Esophagus muscularis mucosa (tissue), 4 donors: ENCODE measurements at regions not wholly inside any gene's neighbourhood (a gene's known extent, or its start where the extent isn't known, plus 50 kb on each side); places are given as distances from the start of the nearest gene placed in this dataset.

Experiments
- DNase-seq: peaks from one replicate; pipeline ENCODE4 v3.0.0-alpha.2; 2017; ENCODE audit errors: extremely low spot score
- H3K27ac ChIP-seq, 4 donors: fragments of 200-600 bp; sonication (generic); replicated peaks in 1 of 4; 1 replicate in 3 of 4; 2 replicates in 1 of 4; pipeline ENCODE4 v1.5.1; 2016 to 2019; ENCODE audit warnings: mild to moderate bottlenecking in 1 of 4
- H3K27me3 ChIP-seq, 4 donors: fragments of 200-600 bp; sonication (generic); one replicate each; pipeline versions ENCODE4 v1.5.1 to v1.6.0; 2016 to 2019
- H3K36me3 ChIP-seq, 4 donors: fragments of 200-600 bp; sonication (generic); one replicate each; pipeline ENCODE4 v1.5.1; 2016 to 2019
- H3K4me1 ChIP-seq, 4 donors: fragments of 200-600 bp; sonication (generic); one replicate each; pipeline ENCODE4 v1.5.1; 2016 to 2019
- H3K4me3 ChIP-seq, 4 donors: fragments of 200-600 bp; sonication (generic); 1 replicate in 2 of 4; 2 replicates in 2 of 4; pipeline ENCODE4 v1.5.1; 2016 to 2019; ENCODE audit warnings: mild to moderate bottlenecking in 4 of 4, moderate library complexity in 1 of 4
- H3K9me3 ChIP-seq, 4 donors: fragments of 200-600 bp; sonication (generic); 1 replicate in 3 of 4; 2 replicates in 1 of 4; pipeline ENCODE4 v1.5.1; 2016 to 2019
- CTCF ChIP-seq, 3 experiments: fragments of 200-600 bp in 2 of 3; fragments of 450-650 bp in 1 of 3; sonication (generic) in 2 of 3; IDR thresholded peaks; one replicate each; pipeline ENCODE4 v1.5.1; 2017 to 2019; ENCODE audit warnings: antibody characterized with exemption in 3 of 3, mild to moderate bottlenecking in 2 of 3, moderate library complexity in 1 of 3
- EP300 ChIP-seq: sonication (generic); formaldehyde crosslinking; IDR thresholded peaks from one replicate; pipeline ENCODE4 v1.6.1; 2017; ENCODE audit warnings: antibody characterized with exemption
- POLR2A ChIP-seq: fragments of 450-650 bp; IDR thresholded peaks from one replicate; pipeline ENCODE4 v1.6.1; 2017; ENCODE audit warnings: antibody characterized with exemption, moderate library complexity, mild to moderate bottlenecking, low read depth
- POLR2AphosphoS5 ChIP-seq, 2 donors: sonication (generic); formaldehyde crosslinking; IDR thresholded peaks; one replicate each; pipeline ENCODE4 v1.6.1; 2017; ENCODE audit warnings: antibody characterized with exemption in 2 of 2
- WGBS: methylation state at CpG from one replicate; pipeline ENCODE4 v1.1.5; 2018; 5-methylcytosine and 5-hydroxymethylcytosine counted together
- intact Hi-C: fragments of 100-400 bp; cut with DNase I; formaldehyde crosslinking; loops from one replicate; pipeline ENCODE4 v1.15.1; 2023

GRCh38 chr21:27582948-27583430 is 616.1 kb upstream of the ADAMTS5 start:
- intact Hi-C loops: no loop called here
- H3K27ac ChIP-seq: no peak overlapping the region
- H3K4me3 ChIP-seq: no peak overlapping the region
- H3K36me3 ChIP-seq: no peaks in the 10 kb centered on the region
- H3K4me1 ChIP-seq: no peaks in the 10 kb centered on the region
- no peaks in the 10 kb centered on the region for H3K27me3 ChIP-seq
- TF ChIP-seq POLR2A (no peak), EP300 (no peak), POLR2AphosphoS5 (IDR thresholded peaks at IDR 0.05) (no peak), CTCF (IDR thresholded peaks at IDR 0.05) (no peak)
- no peak for DNase-seq
- WGBS: 77% methylated on average over 3 of the region's 3 CpGs
- H3K9me3 ChIP-seq: no peaks in the 10 kb centered on the region

- intact Hi-C loops: no loop called here
- WGBS: 96% methylated on average over 2 of the region's 2 CpGs
- no peak overlapping the region for H3K27ac ChIP-seq
Observed at GRCh38 chr21:27582246-27582947, 615.5 kb upstream of the ADAMTS5 start.

GRCh38 chr21:27581168-27581567 is 614.3 kb upstream of the ADAMTS5 start:
- Histone ChIP-seq H3K4me3 (no peak overlapping the region), H3K4me1 (no peaks in the 10 kb centered on the region), H3K36me3 (no peaks in the 10 kb centered on the region), H3K27ac (no peak overlapping the region), H3K9me3 (no peaks in the 10 kb centered on the region), H3K27me3 (no peaks in the 10 kb centered on the region)
- WGBS: 89% methylated on average over 4 of the region's 4 CpGs
- no peak for DNase-seq
- TF ChIP-seq POLR2A: no peak
- TF ChIP-seq POLR2AphosphoS5 (IDR thresholded peaks at IDR 0.05): no peak
- no peak for TF ChIP-seq EP300
- TF ChIP-seq CTCF (IDR thresholded peaks at IDR 0.05): no peak
- intact Hi-C loops: no loop called here

More at GRCh38 chr21:27582246-27582947, 615.5 kb upstream of the ADAMTS5 start:
- TF ChIP-seq POLR2A (no peak), CTCF (IDR thresholded peaks at IDR 0.05) (no peak), POLR2AphosphoS5 (IDR thresholded peaks at IDR 0.05) (no peak), EP300 (no peak)
- Histone ChIP-seq H3K36me3 (no peaks in the 10 kb centered on the region), H3K4me3 (no peak overlapping the region), H3K9me3 (no peaks in the 10 kb centered on the region), H3K27me3 (no peaks in the 10 kb centered on the region), H3K4me1 (no peaks in the 10 kb centered on the region)
- DNase-seq: no peak

DNA sequence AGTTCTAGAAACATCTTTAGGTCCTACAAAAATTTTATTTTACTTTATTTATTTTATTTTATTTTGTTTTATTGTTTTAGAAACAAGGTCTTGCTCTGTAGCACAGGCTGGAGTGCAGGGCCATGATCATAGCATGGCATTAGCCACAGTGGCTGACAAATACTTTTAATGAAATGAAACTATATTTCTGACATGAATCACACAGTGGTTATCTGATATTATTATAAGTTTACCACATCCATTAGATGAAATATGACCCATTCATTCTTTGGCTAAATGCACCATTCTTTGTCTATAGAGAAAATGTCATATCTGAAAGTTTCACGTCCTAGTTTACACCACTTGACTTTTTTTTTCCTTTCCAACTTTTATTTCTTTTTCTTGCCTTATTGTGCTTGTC is 613.4 kb upstream of the ADAMTS5 start:
- no peak for DNase-seq
- H3K36me3 ChIP-seq: no peaks in the 10 kb centered on the region
- TF ChIP-seq POLR2AphosphoS5 (IDR thresholded peaks at IDR 0.05) (no peak), CTCF (IDR thresholded peaks at IDR 0.05) (no peak), POLR2A (no peak), EP300 (no peak)
- H3K4me3 ChIP-seq: no peak overlapping the region
- no peaks in the 10 kb centered on the region for H3K27me3 ChIP-seq
- intact Hi-C loops: no loop called here
- no peaks in the 10 kb centered on the region for H3K9me3 ChIP-seq
- no peak overlapping the region for H3K27ac ChIP-seq
- no peaks in the 10 kb centered on the region for H3K4me1 ChIP-seq
- WGBS: 94% methylated on average over 1 of the region's 1 CpG
